Stimulated activated naive CD4-positive, alpha-beta T cell (primary cell): ENCODE measurements at regions not wholly inside any gene's neighbourhood (a gene's known extent, or its start where the extent isn't known, plus 50 kb on each side); places are given as distances from the start of the nearest gene placed in this dataset.

Experiments used
- DNase-seq, 6 experiments: peaks; one replicate each; lab custom pipeline; 2025; lab: John Stamatoyannopoulos, UW

DNA sequence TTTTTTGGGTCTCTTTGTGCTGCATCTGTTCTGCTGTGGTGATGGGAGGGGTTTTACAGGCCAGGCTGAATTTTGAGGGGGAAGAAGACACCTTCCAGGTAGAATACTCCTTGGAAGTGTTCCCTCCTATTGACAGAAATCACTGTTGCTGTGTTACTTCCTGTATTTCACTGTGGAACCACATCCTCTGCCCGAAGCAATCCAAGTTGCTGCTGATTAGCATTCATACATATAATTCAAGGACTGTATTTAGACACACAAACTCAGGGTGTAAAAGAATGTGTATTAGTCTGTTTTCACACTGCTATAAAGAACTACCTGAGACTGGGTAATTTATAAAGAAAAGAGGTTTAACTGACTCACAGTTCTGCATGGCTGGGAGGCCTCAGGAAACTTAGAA lies 50.6 kb upstream of the TMEM244 start:
- no peak for DNase-seq
